RWPE2 (cell line): ENCODE measurements at regions not wholly inside any gene's neighbourhood (a gene's known extent, or its start where the extent isn't known, plus 50 kb on each side); places are given as distances from the start of the nearest gene placed in this dataset.

Experiments used
- ATAC-seq: fragments of 200-7000 bp; cut with Tn5 transposase; 3 replicates; pipeline ENCODE4 v1.9.1; 2021; ENCODE audit warnings: low read depth
- DNase-seq: peaks from one replicate; pipeline ENCODE4 v3.0.0-alpha.2; 2020; ENCODE audit warnings: low spot score
- H3K27ac ChIP-seq: fragments of 450-650 bp; 2 replicates; pipeline ENCODE4 v1.5.1; 2017; ENCODE audit warnings: mild to moderate bottlenecking; ENCODE audit not compliant: poor library complexity, severe bottlenecking
- H3K27me3 ChIP-seq: fragments of 250-450 bp; sonication (Bioruptor Pico); 2 replicates; pipeline ENCODE4 v1.5.1; 2021; ENCODE audit warnings: mild to moderate bottlenecking, moderate library complexity; ENCODE audit not compliant: insufficient read depth, poor library complexity, severe bottlenecking
- H3K36me3 ChIP-seq: fragments of 250-450 bp; sonication (Bioruptor Pico); 2 replicates; pipeline ENCODE4 v1.5.1; 2020; ENCODE audit warnings: low read depth, mild to moderate bottlenecking, moderate library complexity
- H3K4me1 ChIP-seq: fragments of 250-450 bp; sonication (Bioruptor Pico); 2 replicates; pipeline ENCODE4 v1.5.1; 2021; ENCODE audit warnings: mild to moderate bottlenecking, moderate library complexity; ENCODE audit not compliant: insufficient read depth, poor library complexity, severe bottlenecking
- H3K4me3 ChIP-seq: fragments of 250-450 bp; sonication (Bioruptor Pico); 2 replicates; pipeline ENCODE4 v1.5.1; 2021; ENCODE audit warnings: mild to moderate bottlenecking, moderate library complexity; ENCODE audit not compliant: severe bottlenecking
- H3K9me3 ChIP-seq: fragments of 250-450 bp; sonication (Bioruptor Pico); 2 replicates; pipeline ENCODE4 v1.5.1; 2021; ENCODE audit warnings: mild to moderate bottlenecking, moderate library complexity; ENCODE audit not compliant: severe bottlenecking
- TF ChIP-seq, protein P1 (sequence below): fragments of 450-650 bp; IDR thresholded peaks from one replicate; pipeline ENCODE4 v1.5.1; 2017; ENCODE audit warnings: mild to moderate bottlenecking, moderate library complexity; ENCODE audit not compliant: poor library complexity, severe bottlenecking

DNA sequence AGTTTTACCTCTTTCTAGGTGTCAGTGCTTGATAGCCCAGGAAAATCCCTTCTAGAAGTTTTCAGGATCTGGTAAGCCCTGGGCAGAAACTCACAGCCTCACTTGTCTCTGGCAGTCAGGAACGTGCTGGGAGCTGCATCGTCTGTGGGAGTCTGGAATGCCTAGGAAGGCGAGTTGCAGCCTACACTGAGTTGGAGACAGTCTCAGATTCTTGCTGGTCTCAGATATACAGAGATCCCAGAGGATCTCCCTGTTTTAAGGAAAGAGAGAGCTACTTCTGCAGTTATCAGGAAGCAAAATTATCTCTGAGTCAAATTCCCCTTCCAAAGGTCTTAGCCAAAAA lies 104.4 kb upstream of the CDC42EP3 start:
- Histone ChIP-seq H3K4me1 (peaks cover 36% of the 10 kb centered on the region), H3K27ac (peak overlapping the region; percentile 89), H3K36me3 (no peaks in the 10 kb centered on the region), H3K9me3 (no peaks in the 10 kb centered on the region), H3K27me3 (no peaks in the 10 kb centered on the region), H3K4me3 (no peak overlapping the region)
- ATAC-seq (peak; percentile 56), DNase-seq (no peak)
- TF ChIP-seq, protein P1, sequence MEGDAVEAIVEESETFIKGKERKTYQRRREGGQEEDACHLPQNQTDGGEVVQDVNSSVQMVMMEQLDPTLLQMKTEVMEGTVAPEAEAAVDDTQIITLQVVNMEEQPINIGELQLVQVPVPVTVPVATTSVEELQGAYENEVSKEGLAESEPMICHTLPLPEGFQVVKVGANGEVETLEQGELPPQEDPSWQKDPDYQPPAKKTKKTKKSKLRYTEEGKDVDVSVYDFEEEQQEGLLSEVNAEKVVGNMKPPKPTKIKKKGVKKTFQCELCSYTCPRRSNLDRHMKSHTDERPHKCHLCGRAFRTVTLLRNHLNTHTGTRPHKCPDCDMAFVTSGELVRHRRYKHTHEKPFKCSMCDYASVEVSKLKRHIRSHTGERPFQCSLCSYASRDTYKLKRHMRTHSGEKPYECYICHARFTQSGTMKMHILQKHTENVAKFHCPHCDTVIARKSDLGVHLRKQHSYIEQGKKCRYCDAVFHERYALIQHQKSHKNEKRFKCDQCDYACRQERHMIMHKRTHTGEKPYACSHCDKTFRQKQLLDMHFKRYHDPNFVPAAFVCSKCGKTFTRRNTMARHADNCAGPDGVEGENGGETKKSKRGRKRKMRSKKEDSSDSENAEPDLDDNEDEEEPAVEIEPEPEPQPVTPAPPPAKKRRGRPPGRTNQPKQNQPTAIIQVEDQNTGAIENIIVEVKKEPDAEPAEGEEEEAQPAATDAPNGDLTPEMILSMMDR: no peak

DNA sequence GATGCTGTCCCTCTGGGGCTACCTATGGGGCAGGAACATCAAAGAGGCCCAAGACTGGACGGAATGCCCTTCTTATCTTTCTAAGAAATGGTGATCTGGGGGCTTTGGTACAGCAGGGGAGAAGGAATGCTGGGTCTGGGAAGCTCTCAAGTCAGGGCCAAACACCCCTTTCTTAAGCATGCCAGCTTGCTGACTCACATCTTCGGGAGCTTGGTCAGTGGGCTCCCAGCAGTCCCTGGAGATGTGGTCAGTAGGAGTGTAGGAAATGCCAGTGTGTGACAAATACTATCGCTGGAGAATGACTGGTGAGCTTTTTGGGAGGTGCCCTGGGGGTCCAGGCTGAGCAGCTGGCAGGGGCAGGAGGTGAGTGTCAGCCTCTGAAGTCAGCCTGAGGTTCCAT lies 105.0 kb upstream of the CDC42EP3 start:
- TF ChIP-seq, protein P1: no peak
- Histone ChIP-seq H3K4me3 (no peak overlapping the region), H3K27ac (peak overlapping the region; percentile 89), H3K9me3 (no peaks in the 10 kb centered on the region), H3K27me3 (no peaks in the 10 kb centered on the region), H3K4me1 (peaks cover 42% of the 10 kb centered on the region), H3K36me3 (no peaks in the 10 kb centered on the region)
- peak; percentile 77 for DNase-seq
- peak; percentile 79 for ATAC-seq

DNA sequence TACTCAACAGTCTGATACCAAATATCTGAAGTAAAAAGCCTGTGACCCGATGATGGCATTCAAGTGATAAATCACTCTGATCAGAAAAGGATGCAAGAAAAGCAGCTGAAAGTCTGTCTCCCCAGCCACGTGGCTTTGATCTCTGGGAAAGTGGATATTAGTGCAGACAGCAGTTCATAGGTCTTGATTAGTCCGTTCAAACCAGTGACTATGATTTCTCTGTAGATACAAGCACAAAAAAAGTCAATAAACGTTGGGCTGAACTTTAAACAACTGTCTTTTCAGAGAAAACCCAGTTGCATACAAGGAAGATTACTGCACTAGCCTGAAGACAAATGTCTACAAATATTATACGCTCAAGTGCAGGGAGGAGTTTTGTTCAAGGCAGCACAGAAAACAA lies 107.7 kb upstream of the CDC42EP3 start:
- peaks cover 49% of the 10 kb centered on the region for H3K4me1 ChIP-seq
- H3K36me3 ChIP-seq: no peaks in the 10 kb centered on the region
- DNase-seq (no peak), ATAC-seq (no peak)
- no peak overlapping the region for H3K4me3 ChIP-seq
- TF ChIP-seq, protein P1: no peak
- H3K27ac ChIP-seq: peak overlapping the region; percentile 87
- H3K9me3 ChIP-seq: no peaks in the 10 kb centered on the region
- no peaks in the 10 kb centered on the region for H3K27me3 ChIP-seq

DNA sequence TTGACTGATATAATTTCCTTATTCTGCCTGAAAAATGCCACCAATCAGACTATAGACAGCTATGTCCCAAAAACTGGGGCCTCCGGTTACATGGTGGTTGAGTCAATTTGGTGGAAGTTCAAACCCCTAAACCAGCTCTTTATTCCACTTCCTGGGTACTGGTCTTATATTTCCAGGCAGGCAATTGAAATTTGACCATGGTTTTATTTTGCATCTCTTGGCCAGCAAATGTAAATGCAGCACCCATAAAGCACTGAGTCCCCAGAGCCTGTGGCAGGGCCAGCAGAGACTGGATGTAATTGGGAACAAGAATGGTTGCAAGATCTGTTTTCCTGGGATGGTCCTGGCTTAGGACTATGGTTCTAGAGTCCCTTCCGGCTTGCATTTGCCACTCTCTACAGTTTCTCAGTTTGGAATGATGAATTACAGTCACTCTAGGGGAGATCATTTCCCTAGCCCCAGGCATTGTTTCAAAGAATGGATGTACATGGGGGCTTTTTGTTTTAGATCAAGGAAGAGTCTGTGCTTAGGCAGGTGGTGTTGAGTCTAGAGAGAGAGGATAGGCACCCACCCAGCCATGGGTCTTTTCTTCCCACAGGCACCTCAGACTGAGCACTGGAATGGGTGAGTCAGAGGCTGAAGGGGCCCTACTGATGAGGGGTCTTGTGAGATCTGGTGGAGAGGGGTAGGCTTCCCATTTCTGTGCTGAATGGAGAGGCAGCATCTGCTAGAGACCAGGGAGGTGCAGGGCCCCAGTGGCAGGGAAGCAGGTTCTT lies 108.4 kb upstream of the CDC42EP3 start:
- H3K36me3 ChIP-seq: no peaks in the 10 kb centered on the region
- no peaks in the 10 kb centered on the region for H3K9me3 ChIP-seq
- H3K4me3 ChIP-seq: no peak overlapping the region
- peak overlapping the region; percentile 87 for H3K27ac ChIP-seq
- TF ChIP-seq, protein P1: no peak
- peaks cover 49% of the 10 kb centered on the region for H3K4me1 ChIP-seq
- H3K27me3 ChIP-seq: no peaks in the 10 kb centered on the region
- DNase-seq (no peak), ATAC-seq (no peak)

DNA sequence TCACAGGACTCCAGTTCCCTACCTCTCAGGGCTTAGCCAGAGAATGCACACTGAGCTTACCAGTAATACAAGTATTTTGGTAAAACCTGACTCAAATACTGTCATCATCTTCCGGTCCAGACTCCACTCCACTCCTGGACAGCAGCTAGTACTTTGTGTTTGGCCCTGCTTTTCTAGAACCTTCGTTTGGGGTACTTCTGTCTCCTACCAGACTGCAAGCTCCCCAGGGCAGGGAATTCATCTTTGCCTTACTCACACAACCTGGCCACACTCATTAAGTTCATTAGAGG lies 108.9 kb upstream of the CDC42EP3 start:
- Histone ChIP-seq H3K4me1 (peaks cover 45% of the 10 kb centered on the region), H3K27ac (peak overlapping the region; percentile 87), H3K9me3 (no peaks in the 10 kb centered on the region), H3K4me3 (no peak overlapping the region), H3K36me3 (no peaks in the 10 kb centered on the region), H3K27me3 (no peaks in the 10 kb centered on the region)
- ATAC-seq: peak; percentile 33; the same call in 2 of the 3 replicates
- TF ChIP-seq, protein P1: no peak
- no peak for DNase-seq
